Lung microvascular endothelial cell (primary cell): ENCODE measurements at regions not wholly inside any gene's neighbourhood (a gene's known extent, or its start where the extent isn't known, plus 50 kb on each side); places are given as distances from the start of the nearest gene placed in this dataset.

ENCODE experiments used
- DNase-seq, 2 donors: peaks; one replicate each; pipeline versions ENCODE4 v3.0.0 to v3.0.0-alpha.2; 2010; ENCODE audit warnings: low read depth in 2 of 2

DNA sequence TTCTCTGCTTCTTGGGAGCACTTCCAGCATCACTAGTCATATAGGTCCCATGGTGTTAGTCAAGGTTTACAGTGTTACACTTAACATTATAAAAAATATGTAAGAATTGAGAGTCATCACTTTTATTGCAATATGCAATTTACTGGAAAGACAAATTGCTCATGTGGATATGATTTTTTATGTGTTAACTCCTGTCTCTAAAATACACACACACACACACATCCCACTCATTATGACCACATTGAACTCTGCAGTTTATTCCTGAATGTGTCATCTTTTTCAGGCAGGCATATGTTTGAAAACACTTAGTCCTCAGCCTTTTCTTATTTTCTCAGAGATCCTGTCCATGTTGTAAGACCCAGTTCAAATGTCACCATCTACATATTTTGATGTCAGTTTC lies 148.5 kb upstream of the MRPS30 start:
- DNase-seq: no peak

DNA sequence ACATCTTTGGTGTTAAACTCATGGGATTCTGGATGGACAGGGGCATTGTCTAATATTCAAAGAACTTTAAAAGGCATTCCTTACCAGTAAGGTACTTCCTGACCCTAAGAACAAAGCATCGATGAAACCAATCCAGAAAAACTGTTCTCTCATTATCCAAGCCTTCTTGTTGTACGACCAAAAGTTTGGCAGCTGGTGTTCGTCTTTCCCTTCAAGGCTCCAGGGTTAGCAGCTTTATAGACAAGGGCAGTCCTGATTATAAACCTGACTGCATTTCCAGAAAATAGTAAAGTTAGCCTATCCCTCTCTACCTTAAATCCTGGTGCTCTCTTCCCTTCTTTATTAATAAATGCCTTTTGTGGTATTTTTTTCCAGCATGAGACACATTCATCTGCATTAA lies 149.4 kb upstream of the MRPS30 start:
- DNase-seq: no peak

DNA sequence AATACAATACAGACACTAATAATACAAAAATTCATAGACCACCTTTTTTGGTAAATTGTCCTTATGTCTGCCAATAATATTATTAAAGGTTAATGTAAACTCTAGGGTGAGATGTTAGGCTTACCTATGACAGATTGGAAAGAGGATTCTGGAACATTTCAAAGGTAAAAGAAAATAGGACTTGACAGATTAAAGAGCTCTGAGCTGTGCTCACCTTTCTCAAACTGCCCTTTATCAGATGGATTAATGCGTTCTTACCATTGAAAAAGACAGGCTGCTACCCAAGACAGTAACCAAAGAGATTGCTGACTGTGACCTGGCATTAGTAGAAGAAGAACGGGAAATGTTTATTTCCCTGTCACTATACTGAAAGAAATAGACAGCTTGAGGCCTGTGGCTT lies 156.1 kb upstream of the MRPS30 start:
- DNase-seq: no peak

DNA sequence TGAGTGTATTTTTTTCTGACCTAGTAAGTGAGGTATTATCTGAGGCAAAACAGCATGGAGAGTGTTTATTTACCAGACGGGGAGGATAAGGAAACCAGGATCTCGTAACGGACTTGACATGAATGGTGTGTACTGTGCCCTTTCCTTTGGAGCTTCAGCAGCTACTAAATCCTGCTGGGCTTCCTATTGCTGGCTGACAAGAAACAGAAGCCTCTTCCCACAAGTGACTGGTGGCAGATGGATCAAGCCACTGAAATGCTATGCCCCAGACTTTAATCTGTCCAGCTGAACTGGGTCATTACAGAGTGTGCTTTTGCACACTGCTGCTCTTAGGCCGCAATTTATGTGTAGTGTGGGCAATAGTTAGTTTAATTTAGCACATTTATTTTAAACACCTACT lies 162.7 kb upstream of the MRPS30 start:
- no peak for DNase-seq

DNA sequence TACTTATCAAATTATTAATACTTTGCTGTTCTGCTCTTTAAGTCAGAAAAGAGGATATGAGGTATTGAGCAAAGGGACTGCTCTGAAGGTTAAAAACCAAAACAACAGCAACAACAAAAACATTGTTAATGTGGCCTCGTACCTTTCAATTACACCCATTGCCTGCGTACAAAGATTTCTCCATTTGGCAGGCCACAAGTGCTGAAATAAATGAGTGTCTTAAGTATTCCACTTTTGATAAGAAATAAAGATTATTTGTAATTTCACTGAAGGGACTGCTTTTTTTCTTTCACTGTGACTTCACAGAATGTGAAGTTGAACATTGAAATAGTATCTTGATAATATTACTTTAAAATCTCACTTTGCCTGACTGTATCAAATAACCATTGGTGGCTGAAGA lies 163.2 kb upstream of the MRPS30 start:
- DNase-seq: no peak

DNA sequence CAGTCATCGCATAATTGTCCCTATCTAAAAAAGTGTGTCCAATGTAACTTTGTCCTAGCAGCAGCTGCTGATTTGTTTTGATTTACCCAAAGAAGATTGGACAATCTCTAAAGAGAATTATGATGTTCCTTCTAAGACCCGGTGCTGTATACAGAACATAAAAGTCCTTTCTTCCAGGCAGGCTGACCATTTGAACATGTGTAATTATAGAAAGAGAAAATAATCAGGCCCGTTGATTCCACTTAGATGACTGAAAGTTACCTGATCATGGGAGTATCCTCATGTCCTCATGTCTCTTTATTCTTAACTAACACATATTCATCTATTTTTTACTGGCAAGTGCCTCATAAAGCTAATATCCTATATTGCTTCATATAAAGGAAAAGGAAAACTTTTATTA lies 164.1 kb upstream of the MRPS30 start:
- no peak for DNase-seq

DNA sequence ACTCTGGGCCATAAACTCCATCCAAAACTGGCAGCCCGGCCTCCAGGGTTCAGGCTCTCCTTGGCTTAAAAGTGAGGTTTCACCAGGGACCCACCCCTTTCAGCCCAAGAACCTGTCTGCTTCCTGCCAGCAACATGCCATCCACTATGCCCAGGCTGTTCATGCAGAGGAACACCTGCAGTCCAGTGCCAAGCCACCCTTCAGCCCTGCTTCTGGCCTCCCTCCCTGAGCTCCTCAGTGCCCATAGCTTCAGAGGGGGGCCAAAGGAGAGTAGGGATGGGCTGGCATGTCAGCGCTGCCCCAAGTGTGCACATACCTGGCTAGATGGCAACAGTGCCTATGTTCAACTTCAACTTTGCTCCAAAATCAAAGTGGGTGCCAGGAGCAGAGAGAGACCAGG lies 166.9 kb upstream of the MRPS30 start:
- no peak for DNase-seq

DNA sequence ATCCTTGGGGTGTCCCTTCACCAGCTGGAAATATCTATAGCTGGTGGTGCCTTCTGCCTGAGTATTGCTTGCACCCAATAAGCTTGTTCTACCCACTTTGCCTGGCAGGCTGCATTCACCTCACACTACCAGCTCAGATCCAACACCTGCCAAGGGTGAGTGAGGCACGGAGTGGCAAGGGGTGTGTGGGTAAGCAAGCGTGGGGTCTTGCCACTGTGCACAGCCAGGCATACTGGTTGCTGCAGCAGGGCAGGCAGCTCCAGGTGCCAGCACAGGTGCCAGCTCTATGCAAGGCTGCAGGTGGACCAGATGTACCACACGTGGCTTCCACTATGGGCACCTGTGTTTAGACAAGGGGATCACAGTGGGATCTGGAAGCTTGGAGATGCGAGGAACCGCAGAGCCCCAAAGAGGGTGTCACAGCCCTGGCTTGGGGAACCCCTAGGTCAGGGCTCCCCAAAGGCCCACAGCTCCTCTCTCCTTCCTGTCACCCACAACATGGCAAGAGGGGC lies 167.7 kb upstream of the MRPS30 start:
- no peak for DNase-seq

DNA sequence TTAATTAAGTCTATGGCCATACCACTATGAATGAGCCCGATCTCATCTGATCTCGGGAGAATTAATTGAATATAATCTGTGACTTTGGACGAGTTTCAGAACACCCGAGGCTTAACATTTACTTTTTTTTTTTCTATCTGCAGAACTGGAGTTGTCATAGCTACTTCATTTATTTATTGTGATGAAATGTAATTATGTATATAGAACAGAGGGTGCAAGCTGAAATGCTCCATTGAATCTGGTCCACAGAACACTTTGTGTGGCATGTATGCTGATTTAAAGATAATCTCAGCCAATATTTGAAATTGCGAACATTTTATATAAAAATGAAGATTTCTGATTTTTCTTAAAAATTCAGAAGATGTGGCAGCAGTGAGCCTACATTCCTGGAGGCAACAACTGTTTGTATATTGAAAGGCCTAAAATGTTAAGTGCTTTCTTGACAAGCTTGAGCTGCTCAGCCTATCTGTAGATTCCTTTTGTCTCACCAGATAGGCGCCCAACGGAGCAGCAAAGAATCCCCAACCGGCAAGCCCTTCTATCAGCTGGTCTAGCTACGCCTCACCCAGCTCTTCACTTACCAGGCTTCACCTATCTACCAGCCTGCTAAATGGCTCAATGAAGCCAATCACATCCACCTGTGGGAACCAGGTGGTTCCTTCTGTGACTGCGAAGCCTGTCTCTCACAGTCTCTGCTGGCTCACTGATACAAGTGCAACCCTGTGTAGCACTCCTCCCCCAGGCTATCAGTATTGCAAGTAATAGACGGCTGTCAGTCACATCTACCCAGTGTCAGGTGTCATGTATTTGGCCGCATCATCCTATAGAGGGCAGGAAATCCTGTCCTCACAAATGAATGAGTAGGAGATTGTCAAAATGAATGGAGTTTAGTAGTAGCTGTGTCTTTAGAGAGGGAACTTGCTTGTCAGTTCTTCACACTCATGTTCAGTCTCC lies 170.6 kb upstream of the MRPS30 start:
- DNase-seq: no peak

DNA sequence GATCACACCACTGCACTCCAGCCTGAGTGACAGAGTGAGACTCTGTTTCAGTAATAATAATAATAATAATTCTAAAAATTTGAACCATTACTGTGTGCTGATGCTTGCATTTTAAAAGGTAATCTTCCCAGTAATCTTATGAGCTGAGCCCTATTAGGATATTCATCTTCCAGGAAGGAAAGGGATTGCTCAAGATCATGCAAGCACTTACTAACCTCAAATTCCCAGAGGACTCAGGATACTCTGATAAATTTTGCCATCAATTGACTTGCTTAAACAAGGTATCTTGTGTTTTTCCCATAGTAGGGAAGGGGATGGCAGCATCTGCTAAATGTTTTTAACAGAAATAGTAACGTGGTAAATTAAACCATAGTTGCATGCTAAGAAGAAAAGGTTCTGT lies 176.4 kb upstream of the MRPS30 start:
- no peak for DNase-seq

DNA sequence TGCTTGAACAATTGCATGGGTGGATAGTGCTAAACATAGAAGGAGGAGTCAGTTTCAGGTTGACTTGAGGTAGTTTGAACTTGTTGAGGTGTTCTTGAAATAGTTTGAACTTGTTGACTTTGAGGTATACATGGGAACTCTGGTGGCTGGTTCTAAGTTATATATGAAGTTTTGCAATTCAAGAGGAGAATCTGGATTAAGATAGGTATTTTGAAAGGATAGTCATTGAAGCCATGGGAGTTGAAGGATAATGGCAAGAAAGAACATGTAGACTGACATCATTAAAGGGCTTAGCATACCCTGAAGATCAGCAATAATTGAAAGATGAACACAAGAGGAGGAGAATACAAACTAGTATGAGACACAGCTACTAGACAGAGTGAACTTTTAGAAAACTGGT lies 181.9 kb upstream of the MRPS30 start:
- DNase-seq: no peak

DNA sequence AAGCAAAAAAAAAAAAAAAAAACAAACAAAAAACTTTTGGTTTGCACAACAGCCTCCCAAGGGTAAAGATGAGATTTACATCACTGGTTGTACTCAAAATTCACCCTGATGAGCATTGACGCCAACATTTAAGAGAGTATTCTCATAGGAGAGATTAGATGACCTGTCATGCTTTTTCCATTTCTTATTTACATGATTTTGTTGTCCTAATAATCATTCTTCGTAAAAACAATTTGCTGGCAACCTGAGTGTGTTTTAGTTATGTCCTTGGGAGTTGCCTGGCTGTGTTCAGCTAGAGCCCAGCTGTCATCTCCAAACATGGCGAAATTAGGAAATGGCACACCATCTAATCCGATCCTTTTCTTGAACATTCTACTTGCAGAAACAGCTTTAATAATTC lies 186.4 kb upstream of the MRPS30 start:
- no peak for DNase-seq

DNA sequence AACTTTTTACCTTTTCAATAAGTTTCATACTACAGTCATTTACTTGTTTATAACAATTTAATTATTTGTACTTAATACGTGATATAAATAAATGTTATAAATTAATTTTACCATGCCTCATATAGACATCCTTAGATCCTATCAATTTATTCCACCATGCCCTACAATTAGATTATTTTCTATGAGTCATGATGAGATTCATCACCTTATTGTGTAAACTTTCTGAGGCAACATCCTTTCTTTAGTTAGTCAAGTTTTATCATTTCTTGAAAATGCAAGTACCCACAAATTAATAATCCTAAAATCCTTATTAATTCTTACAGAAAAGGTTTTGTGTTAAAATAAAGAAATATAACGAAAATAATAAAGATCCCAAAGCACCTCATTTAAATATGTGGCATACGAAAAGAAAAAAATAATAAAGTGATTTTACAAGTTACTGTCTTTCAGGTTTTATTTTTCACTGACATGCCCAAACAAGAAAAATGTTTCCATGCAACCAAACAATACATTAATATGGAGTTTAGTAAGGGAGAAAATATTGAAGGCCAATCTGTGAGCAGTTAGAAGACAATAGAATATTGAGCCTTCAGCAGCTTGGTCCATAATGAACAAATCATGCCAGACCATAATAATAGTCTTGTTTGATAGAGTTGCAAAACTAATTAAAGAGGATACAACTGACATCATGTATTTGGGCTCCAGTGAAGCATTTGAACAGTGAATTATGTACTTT lies 188.7 kb upstream of the MRPS30 start:
- no peak for DNase-seq

DNA sequence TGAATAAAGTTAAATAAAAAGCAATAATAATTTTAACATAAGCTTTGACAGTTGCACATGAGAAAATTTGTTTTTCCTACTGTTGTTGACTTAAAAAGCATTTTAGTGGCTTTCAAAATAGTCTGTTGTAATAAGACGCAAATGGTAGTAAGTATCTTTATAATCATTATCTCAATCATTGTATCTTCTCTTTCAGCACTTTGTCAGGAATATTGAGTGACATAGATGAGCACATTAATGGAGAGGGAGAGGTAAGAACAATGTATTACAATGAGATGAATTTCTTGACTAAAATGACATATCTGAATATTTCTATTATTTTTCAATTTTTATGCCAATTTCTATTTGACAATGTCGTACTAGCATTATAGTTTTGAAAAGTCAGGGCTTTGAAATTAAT lies 193.9 kb upstream of the MRPS30 start:
- DNase-seq: no peak

DNA sequence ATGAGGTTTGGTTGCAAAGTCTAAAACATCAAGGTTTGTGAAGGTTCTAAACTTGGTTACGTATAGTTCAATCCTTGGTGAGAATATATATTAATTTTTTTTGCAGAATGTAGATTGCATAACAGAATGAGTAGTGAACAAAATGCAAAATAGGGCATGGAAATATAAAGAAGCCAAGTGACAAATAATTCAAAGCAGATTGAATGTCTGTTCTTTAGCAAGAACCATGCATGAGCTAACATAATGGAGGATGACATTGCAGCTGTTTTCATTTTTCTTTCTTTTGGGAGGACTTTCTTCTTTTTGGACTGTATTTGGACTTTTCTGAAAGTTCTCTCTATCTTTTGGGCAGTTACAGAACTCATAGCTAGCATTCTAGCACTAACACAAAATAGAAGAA lies 194.8 kb upstream of the MRPS30 start:
- no peak for DNase-seq

DNA sequence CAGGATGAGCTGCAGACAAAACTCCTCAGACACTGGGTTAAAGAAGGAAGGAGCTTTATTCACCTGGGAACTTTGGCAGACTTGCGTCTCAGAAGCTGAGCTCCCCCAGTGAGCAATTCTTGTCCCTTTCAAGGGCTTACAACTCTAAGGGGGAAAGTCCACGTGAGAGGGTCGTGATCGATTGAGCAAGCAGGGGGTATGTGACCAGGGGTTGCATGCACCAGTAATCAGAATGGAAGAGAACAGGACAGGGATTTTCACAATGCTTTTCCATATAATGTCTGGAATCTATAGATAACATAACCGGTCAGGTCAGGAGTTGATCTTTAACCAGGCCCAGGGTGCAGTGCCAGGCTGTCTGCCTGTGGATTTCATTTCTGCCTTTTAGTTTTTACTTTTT lies 202.8 kb upstream of the MRPS30 start:
- DNase-seq: no peak

DNA sequence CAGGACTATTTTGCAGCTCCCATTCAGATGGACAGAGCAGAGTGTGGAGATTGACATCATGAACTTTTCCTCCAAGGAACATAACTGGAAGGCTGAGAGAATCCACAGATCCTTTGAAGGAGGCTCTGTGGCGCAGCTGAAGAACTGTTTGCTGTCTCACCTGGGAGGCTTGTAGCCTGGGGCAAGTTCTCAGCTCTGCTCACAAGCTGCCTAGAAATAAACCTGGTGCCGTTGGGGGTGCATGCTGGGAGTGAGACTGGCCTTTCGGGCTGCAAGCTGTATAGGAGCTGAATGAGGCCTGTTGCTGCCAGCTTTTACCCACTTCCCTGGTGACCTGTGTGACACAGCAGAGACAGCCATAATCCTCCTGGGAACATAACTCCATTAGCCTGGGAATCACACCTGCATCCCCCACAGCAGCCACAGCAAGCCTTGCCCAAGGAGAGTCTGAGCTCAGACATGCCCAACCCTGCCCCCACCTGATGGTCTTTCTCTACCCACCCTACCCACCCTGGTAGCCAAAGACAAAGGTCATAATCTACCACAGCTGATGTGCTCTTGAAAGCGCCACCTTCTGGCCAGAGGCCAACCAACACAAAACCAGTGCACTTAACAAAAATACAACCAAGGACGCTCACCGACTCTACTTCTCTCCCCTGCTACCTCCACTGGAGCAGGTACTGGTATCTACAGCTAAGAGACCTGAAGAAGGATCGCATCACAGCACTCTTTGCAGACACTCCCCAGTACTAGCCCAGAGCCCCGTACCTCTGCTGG lies 205.1 kb upstream of the MRPS30 start:
- DNase-seq: no peak

DNA sequence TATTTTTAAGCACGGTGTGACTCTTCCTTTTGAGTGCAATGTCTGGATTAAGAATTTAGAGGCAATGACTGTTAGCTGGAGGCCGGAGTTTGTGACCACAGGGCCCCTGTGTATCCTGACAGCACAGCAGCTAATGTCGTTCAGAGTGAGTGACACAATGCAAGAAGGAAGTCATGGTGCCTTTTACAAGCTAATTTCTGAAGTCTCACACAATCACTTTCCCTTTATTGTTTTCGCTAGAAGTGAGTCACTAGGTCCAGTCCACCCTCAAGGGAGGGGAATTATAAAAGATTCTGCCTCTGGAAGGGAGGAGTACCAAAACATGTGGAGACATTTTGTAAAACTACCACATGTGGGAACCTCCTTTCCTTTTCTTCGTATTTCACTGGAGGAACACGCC lies 185.5 kb upstream of the FGF10 start:
- DNase-seq: no peak

DNA sequence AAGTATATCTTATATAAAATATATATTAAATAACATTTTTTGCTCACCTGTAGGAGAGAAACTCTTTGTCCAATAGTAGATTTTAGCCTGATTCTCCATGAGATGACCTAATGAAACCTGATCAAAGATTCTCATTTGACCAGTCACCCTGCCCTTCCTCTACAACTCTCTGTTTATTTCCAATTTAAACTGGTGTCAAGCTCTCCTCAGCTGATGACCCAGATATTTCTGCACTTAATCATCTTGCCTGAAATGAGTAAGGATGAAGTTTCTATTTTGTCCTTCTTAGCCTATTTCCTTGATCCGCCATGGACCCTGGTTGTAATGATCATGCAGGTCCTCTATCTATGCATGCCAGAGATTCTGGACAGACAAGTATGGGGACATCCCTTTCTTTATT lies 179.3 kb upstream of the FGF10 start:
- DNase-seq: no peak

DNA sequence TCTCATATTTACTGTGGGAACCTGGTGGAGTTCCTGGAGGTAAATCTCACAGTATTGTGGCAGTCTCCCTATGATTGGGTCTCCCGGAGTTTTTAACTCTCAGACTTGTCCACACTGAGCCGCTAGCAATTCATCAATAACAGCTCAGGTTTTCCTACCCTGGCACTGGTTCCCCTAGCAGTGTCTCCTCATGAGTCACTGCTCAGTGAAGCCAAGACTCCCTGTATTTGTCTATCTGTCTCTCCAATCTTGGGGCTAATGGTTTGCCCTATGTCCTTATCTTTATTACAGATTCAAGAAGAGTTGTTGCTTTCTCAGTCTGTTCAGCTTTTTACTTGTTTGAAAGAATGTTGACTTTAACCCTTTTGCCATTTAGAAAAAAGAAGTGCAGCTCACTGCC lies 176.7 kb upstream of the FGF10 start:
- no peak for DNase-seq

DNA sequence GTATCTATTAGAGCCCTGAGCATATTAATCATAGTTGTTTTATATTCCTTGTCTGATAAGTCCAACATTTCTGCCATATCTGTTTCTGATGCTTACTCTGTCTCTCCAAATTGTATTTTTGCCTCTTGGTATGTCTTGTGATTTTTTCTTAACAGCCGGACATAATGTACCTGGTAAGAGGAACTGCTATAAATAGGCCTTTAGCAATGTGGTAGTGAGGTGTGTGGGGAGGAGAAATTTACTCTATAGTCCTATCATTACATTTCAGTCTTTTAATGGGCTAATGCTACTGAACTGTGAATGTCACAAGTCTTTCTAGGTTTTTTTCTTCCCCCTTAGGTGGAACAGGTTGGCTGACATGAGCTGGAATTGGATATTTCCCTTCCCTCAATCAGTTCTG lies 176.1 kb upstream of the FGF10 start:
- no peak for DNase-seq

DNA sequence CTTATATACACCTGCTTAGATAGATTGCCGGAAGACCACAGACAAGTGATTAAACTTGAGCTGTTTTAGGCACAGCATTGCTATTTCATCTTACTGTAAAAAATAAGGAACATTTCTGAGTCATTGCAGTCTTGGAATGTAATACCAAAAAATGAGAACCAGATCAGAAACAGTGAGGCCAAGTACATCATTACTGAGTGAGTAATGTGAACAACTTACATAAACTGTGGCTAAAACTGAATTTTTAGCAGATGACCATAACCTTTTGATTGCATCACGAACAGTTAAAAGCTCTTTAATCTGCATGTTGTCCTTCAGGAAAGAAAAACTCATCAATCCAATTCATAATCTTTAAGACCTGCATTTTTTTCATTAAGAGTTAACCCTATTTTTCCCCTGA lies 157.1 kb upstream of the FGF10 start:
- DNase-seq: no peak
